GM12873 (cell line): ENCODE measurements at regions not wholly inside any gene's neighbourhood (a gene's known extent, or its start where the extent isn't known, plus 50 kb on each side); places are given as distances from the start of the nearest gene placed in this dataset.

Experiments
- CTCF ChIP-seq: IDR thresholded peaks from 2 replicates; pipeline ENCODE4 v1.5.1; 2012; ENCODE audit warnings: low read depth, mild to moderate bottlenecking, moderate library complexity, low read length, control low read depth; ENCODE audit not compliant: insufficient read depth; ENCODE audit errors: missing control alignments

- no peak for TF ChIP-seq CTCF
These were observed 51.4 kb upstream of the SOX2 start for GRCh38 chr3:181660337-181660736.

GRCh38 chr3:181637456-181637855 lies 74.3 kb upstream of the SOX2 start:
- TF ChIP-seq CTCF = no peak

- no peak for TF ChIP-seq CTCF
These were observed 74.7 kb upstream of the SOX2 start for GRCh38 chr3:181637056-181637455.

GRCh38 chr3:181635141-181635540 lies 76.6 kb upstream of the SOX2 start:
- no peak for TF ChIP-seq CTCF

GRCh38 chr3:181633556-181633955 lies 78.2 kb upstream of the SOX2 start:
- TF ChIP-seq CTCF = no peak

- no peak for TF ChIP-seq CTCF
These were observed 79.8 kb upstream of the SOX2 start for GRCh38 chr3:181631901-181632300.

- TF ChIP-seq CTCF = no peak
These were observed 80.9 kb upstream of the SOX2 start for GRCh38 chr3:181630853-181631252.
